ENCODE measurements at regions not wholly inside any gene's neighbourhood (a gene's known extent, or its start where the extent isn't known, plus 50 kb on each side); places are given as distances from the start of the nearest gene placed in this dataset.
A peak's percentile ranks its signal among the peaks of the same experiment; 100 is the strongest.

DNA sequence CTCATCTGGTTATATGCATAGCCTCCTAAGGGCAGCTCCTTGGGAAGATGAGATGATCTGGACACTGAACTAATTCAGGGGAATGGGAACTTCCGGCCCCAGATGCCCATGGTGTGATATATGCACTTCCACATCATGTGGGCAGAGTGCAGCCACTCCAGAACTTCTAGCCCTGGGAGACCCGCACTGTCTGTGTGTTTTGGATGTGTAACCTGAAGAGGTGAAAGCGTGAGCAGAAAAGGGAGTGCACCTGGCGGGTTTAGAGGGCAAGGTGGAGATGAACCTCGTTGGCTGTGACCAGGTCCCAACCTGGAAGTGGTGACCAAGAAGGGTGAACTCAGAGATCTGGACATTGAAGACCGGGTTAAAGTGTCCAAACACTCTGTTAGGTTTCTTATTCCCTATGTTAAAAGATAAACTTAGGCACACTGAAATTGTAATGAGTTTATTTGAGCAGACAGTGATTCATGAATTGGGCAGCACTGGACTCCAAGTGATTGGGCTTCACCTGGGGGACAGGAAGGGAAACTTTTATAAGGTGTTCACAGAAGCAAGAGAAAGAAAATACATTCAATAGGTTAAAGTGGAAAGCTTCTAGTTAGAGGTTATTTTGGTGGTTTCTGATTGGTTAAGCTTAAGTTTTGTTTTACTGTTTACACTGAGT lies 296.2 kb upstream of the SKOR2 start:
- no peak for DNase-seq (ENCODE audit: low read depth in 2 of 2)

- DNase-seq (ENCODE audit: low read depth in 2 of 2), result no peak
Observed at GRCh38 chr18:47545613-47546012, 294.2 kb upstream of the SKOR2 start.

DNA sequence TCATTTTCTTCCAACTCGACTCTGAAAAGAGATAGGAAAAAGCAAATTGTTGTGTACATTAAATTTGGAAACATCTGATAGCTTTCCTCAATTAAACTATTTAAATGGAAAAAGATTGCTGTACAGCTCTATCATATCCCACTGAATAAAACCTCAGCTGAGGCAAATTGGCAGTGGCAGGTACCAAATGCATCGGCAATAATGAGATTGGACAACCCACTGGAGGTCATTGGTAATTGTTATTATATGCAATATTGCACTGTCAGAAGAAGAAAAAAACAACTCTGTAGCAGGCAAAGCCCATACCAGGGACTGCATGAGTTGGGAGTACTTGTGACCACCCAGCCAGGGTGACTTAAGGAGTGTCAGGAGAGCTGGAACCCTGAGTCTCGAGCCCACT lies 291.6 kb upstream of the SKOR2 start:
- no peak for DNase-seq (ENCODE audit: low read depth in 2 of 2)

DNA sequence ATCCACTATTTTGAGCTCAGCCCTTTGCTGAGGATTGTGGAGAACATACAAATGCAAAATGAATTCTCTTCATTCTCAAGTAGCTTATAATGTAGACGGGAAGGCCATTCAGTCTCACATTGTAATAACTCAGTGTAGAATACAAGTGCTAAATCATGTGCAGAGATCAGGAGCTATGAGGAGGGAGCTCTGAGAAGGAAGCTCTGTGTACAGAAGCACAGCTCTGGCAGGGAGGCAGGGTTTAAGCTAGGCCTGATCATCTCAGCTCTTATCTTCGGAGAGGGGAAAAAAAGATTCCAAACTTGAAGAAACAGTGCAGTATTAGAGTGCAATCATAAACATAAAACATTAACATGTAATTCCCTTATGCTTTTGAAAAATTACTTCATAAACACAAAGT lies 291.1 kb upstream of the SKOR2 start:
- no peak for DNase-seq (ENCODE audit: low read depth in 2 of 2)

- no peak for DNase-seq (ENCODE audit: low read depth in 2 of 2)
Observed at GRCh38 chr18:47531717-47532116, 280.3 kb upstream of the SKOR2 start.

DNA sequence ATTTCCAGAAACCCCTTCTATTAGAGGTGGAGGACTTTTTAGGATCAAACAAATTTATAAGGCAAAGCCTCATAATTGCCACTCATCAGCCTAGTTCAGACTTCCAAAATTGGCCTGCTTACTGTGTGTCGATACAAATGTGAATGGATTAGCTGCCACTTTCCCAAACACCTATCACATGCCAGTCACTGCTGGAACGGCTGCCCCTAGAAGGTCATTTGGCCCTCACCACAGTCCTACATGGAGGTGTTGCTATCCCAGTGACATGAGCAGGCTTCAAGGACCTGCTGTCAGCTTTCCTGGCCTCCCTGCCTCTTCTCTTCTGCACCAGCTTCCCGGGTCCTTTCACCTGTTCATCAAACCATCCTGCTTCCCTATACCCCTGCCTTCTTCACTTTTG lies 279.2 kb upstream of the SKOR2 start:
- no peak for DNase-seq (ENCODE audit: low read depth in 2 of 2)

DNA sequence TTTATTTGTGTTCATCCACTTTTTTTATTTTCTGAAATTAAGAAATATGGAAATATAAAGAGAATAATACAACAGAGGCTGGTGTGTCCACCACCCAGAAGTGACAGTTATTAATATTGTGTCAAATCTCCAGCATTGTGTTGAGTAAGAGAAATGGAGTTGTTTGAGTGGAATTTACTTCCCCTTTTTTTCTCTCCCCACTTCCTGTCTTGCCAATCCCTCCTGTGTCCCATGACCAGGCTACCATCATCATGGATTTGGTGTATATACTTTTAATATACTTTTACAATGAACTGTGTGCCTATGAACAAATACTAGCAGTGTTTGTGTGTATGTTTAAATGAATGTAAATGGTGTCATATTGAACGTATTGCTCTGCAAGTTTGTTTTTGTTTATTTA lies 276.9 kb upstream of the SKOR2 start:
- no peak for DNase-seq (ENCODE audit: low read depth in 2 of 2)

DNA sequence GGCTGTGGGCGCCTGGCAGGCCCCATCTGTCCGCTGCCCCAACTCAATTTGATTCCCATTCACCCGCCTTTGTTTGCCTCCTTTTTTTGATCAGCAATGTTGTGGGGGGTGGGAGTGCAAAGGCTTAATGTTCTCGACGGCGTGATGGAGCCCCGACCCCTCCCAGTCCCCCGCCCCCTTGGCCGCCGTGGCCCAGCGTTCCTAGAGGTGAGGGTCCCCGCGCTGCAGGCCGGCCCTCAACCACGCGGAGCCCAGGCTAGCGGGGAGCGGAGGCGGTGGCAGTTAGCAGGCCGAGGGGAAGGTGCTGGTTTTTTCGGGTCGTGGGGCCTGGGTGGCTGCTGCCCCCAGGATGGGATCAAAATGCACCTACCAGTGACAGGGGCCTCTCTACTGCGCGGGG lies 274.7 kb upstream of the SKOR2 start:
- DNase-seq (ENCODE audit: low read depth in 2 of 2), result no peak

- DNase-seq (ENCODE audit: low read depth in 2 of 2), result no peak
Observed at GRCh38 chr18:47522359-47522758, 270.9 kb upstream of the SKOR2 start.

DNA sequence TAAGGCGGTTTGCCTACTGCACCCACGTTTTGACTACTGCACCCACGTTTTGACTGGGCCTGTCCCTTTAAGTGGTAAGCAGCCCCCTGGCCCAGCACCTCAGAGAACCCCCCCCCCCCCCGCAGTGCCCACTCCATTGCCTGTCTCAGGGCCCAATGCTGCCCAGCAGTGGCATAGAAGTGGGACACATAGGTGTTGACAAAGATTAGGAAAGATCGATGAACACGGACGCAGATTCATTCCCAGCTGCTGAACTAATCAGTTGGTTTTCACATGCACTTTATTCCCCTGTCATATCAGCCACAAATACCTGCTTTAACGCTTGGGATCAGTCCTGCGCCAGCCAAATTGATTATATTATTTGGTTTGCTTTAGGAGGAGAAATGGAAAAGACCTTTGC lies 268.8 kb upstream of the SKOR2 start:
- no peak for DNase-seq (ENCODE audit: low read depth in 2 of 2)

GRCh38 chr18:47519706-47520105 lies 268.2 kb upstream of the SKOR2 start:
- DNase-seq (ENCODE audit: low read depth in 2 of 2), result no peak

DNA sequence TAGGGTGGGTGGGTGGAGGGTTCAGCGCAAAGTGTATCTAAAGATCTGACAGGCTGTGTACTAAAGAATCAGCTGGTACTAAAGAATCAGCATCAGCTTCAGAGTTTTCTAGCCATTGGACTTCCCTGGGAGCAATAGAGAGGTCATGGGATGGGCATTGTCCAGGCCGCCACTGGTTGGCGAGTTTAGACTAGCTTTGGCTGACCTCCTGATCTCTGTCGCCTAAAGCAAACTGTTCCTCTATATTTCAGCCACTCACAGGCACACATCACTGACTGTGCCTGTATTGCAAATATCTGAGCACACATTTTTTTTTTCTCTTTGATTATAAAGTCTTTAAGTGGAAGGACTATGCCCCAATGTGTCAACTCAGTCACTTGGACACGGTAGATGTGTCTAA lies 267.8 kb upstream of the SKOR2 start:
- no peak for DNase-seq (ENCODE audit: low read depth in 2 of 2)

DNA sequence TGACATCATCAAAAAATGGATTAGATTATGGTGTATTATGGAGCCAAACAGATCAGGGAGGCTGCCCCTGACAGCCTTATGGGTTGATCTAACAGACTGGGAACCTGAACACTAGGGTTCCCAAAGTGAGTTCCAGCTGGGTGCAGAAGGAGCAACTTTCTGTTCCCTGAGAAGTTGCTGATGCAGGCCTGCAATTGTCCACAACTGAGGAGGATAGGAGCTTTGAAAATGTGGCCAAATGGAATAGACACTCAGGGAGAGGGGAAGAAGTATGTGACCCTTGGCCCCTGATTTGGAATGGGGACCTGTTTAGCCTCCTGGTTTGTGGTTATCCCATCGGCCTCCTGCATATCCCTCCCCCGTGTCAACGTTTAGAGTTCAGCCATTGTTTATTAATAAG lies 262.2 kb upstream of the SKOR2 start:
- no peak for DNase-seq (ENCODE audit: low read depth in 2 of 2)

GRCh38 chr18:47512726-47513435 lies 261.4 kb upstream of the SKOR2 start:
- DNase-seq (ENCODE audit: low read depth in 2 of 2), result no peak

GRCh38 chr18:47512056-47512455 lies 260.6 kb upstream of the SKOR2 start:
- DNase-seq (ENCODE audit: low read depth in 2 of 2), result no peak

DNA sequence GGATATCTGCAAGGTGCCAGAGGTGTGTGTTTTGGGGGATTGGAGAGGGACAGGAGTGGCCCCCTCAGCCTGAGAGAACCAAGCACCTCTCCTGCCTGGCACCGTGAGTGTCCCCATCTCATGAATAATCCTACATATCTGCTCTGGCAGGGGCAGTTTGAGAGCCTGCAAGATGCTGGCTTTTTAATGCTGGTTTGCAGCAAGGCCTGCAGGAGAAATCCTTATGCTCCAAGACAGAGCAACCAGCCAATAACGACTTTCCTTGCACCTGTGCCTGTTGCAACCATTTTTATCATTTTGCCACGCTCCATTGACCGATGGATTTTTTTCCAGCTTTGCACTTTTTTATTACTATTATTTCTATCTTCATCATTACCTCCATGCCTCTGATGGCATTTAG lies 259.4 kb upstream of the SKOR2 start:
- no peak for DNase-seq (ENCODE audit: low read depth in 2 of 2)

DNA sequence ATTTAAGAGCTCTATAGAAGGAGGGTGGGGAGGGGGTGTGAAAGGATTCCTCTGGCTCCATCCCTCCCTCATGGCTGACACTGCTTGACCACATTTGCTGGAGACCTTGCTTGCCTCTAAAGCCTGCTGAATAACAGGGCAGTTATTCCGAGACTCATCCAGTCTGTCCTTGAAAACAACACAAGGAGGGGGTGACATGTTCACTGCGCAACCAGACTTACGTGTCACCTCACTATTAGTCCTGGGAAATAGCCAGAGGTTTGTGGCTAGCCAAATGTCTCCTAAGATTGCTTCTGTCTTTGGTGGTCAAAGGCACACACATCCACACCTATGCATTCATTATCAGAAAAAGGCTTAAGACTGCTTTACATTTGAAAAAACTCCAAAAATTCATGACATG lies 256.2 kb upstream of the SKOR2 start:
- DNase-seq (ENCODE audit: low read depth in 2 of 2), result no peak

DNA sequence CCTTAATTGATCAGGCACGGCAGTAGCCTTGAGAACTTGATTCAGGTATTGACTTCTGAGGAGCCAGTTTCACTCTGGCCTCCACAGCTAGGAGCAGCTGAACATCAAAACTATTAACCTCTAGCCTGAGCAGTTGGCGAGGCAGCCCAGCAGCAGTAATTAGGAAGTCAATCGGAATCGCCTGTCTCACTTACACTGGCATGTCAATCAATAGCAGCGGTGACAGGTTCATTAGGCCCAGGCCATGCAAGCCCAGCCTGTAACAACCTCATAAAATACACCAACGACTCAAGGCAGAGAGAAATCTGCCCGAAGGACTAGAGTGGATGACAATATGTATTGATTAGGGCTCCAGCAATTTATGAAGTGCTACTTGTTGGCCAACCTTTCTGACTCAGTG lies 255.4 kb upstream of the SKOR2 start:
- no peak for DNase-seq (ENCODE audit: low read depth in 2 of 2)

DNA sequence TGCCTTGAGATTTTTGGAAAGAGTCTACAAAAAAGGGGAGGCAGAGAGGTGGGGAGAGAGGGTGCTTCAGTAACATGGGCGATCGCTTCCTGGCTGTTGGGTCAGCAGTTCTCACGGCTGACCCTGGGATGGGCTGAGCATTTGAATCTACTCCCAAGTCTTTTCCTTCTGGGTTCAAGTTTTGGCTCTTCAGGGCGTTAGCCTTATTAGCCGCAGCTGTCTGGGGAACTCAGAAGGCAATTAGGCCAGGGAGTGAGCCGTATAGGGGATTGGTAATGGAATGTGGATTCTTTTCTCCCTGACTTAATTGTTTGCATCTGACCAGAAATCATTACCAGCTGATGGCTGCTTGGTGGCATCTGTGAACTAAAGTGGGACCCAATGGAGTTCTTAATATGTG lies 250.5 kb upstream of the SKOR2 start:
- DNase-seq (ENCODE audit: low read depth in 2 of 2), result no peak

DNA sequence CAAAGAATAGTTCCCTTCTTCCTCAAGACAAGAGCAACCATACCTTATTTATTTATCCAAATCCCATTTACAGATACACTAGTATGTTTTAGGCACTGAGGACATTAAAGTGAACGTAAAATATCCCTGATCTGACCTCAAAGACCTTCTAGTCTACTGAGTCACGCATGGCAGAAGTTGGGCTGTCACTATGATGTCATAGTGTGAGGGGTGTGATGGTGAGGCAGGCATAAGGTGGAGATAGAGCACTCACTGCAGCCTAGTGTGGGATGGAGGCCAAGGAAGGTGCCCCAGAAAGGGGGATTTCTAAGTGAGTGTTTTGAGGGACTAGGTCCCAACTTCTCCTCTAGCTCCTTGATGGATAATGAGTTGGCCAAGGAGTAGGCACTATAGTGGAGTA lies 249.5 kb upstream of the SKOR2 start:
- DNase-seq (ENCODE audit: low read depth in 2 of 2), result no peak

DNA sequence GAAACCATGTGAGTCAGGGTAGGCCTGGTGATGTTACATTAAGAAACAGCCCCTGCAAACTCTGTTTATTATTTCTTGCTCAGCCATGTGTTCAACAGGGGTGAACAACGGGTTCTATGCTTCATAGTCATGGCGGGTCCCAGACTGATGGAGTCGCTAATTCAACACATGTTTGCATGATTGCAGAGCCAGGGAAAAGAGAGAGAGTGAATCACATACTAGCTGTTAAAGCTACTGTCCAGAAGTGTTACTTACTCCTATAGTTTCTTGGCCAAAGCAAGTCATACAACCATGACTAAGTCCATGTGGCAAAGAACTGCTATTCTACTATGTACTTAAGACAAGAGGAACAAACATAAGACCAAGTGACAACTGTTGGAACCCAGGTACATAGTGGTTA lies 241.2 kb upstream of the SKOR2 start:
- DNase-seq (ENCODE audit: low read depth in 2 of 2), result no peak

- DNase-seq (ENCODE audit: low read depth in 2 of 2), result peak in 1 of 2 donors; percentile 35
Observed at GRCh38 chr18:47490882-47491281, 239.4 kb upstream of the SKOR2 start.

- DNase-seq (ENCODE audit: low read depth in 2 of 2), result no peak
Observed at GRCh38 chr18:47485221-47485797, 233.8 kb upstream of the SKOR2 start.
